Adrenal gland (tissue), 5 donors: ENCODE measurements at regions not wholly inside any gene's neighbourhood (a gene's known extent, or its start where the extent isn't known, plus 50 kb on each side); places are given as distances from the start of the nearest gene placed in this dataset.

Experiments
- CTCF ChIP-seq, 6 experiments: fragments of 450-650 bp in 4 of 6; fragments of 200-600 bp in 2 of 6; sonication (generic) in 1 of 6; IDR thresholded peaks; 1 replicate in 5 of 6; 2 replicates in 1 of 6; pipeline versions ENCODE4 v1.5.1 to v1.8.0; 2016 to 2021; ENCODE audit warnings: antibody characterized with exemption in 6 of 6, mild to moderate bottlenecking in 2 of 6, moderate library complexity in 1 of 6
- POLR2A ChIP-seq, 2 donors: fragments of 450-650 bp; IDR thresholded peaks; one replicate each; pipeline ENCODE4 v1.6.1; 2017; ENCODE audit warnings: antibody characterized with exemption in 2 of 2, mild to moderate bottlenecking in 2 of 2, moderate library complexity in 1 of 2
- donor health status: DM: no; HTN: no; CAD: no.

GRCh38 chr5:12330993-12331588, 426.8 kb upstream of the CTNND2 start:
- no peak for TF ChIP-seq CTCF (IDR thresholded peaks at IDR 0.05)
- TF ChIP-seq POLR2A (IDR thresholded peaks at IDR 0.05), result no peak
